ENCODE measurements at regions not wholly inside any gene's neighbourhood (a gene's known extent, or its start where the extent isn't known, plus 50 kb on each side); places are given as distances from the start of the nearest gene placed in this dataset.

- TF ChIP-seq POLR2A (IDR thresholded peaks at IDR 0.05; ENCODE audit: low read depth, low read length) (no peak), POLR2AphosphoS5 (IDR thresholded peaks at IDR 0.05; ENCODE audit: low read depth, low read length) (no peak), PAX5 (IDR thresholded peaks at IDR 0.05; ENCODE audit: insufficient read depth, low read length, severe bottlenecking) (no peak)
Observed at GRCh38 chr2:217515615-217516309, 487.0 kb downstream of the TNS1 start.
